H1 (cell line): ENCODE measurements at regions not wholly inside any gene's neighbourhood (a gene's known extent, or its start where the extent isn't known, plus 50 kb on each side); places are given as distances from the start of the nearest gene placed in this dataset.

Source experiments
- CTCF ChIA-PET: fragments of 300-600 bp; sonication (Branson Sonifier 250); formaldehyde crosslinking; loops from one replicate; lab custom pipeline; 2021; ENCODE audit not compliant: partially characterized antibody; lab: Charles Lee
- POLR2A ChIA-PET: fragments of 300-600 bp; sonication (Branson Sonifier 250); formaldehyde crosslinking; loops from one replicate; lab custom pipeline; 2021; ENCODE audit warnings: inconsistent platforms; ENCODE audit not compliant: partially characterized antibody; lab: Charles Lee
- DNase-seq, 2 experiments: peaks; one replicate each; pipeline versions ENCODE4 v3.0.0 to v3.0.0-alpha.2; 2010 to 2022; ENCODE audit warnings: low spot score in 2 of 2, low read depth in 1 of 2, mixed read lengths in 1 of 2
- FAIRE-seq: peaks from 2 replicates; lab custom pipeline; 2011; peaks lifted over from hg19 to GRCh38; lab: Jason Lieb, UNC
- H2AFZ ChIP-seq: 2 replicates; pipeline ENCODE4 v1.8.1; 2012; ENCODE audit warnings: low read length, inconsistent platforms
- H2AK5ac ChIP-seq: 2 replicates; pipeline ENCODE4 v1.6.1; 2013; ENCODE audit warnings: low read depth, low read length
- H2BK120ac ChIP-seq: replicated peaks from 2 replicates; pipeline ENCODE3; 2013; ENCODE audit warnings: low read depth, low read length, inconsistent platforms
- H2BK12ac ChIP-seq: 2 replicates; pipeline ENCODE4 v1.6.1; 2013; ENCODE audit warnings: low read depth, low read length
- H2BK15ac ChIP-seq: 2 replicates; pipeline ENCODE4 v1.6.1; 2013; ENCODE audit warnings: low read length
- H2BK20ac ChIP-seq: 2 replicates; pipeline ENCODE4 v1.6.1; 2013; ENCODE audit warnings: low read length
- H2BK5ac ChIP-seq: 2 replicates; pipeline ENCODE4 v1.6.1; 2013; ENCODE audit warnings: low read depth, low read length
- H3K14ac ChIP-seq: 2 replicates; pipeline ENCODE4 v1.6.1; 2013; ENCODE audit warnings: inconsistent platforms; ENCODE audit not compliant: insufficient read length
- H3K18ac ChIP-seq: 2 replicates; pipeline ENCODE4 v1.6.1; 2013; ENCODE audit warnings: low read length; ENCODE audit errors: extremely low read depth
- H3K23ac ChIP-seq: 2 replicates; pipeline ENCODE4 v1.6.1; 2013; ENCODE audit warnings: inconsistent platforms; ENCODE audit not compliant: insufficient read length
- H3K23me2 ChIP-seq: 2 replicates; pipeline ENCODE4 v1.6.1; 2013; ENCODE audit warnings: low read depth, low read length
- H3K27ac ChIP-seq: 2 replicates; pipeline ENCODE4 v1.6.1; 2011; ENCODE audit warnings: low read depth, low read length, inconsistent platforms
- H3K27me3 ChIP-seq, 4 experiments: replicated peaks in 1 of 4; 1 replicate in 1 of 4; 2 replicates in 3 of 4; pipeline versions ENCODE4 v1.6.1 to v1.8.1; 2011 to 2013; ENCODE audit warnings: low read length in 3 of 4, mild to moderate bottlenecking in 3 of 4, inconsistent platforms in 2 of 4, mixed read lengths in 2 of 4, moderate library complexity in 1 of 4; ENCODE audit not compliant: control insufficient read depth in 3 of 4, insufficient read depth in 3 of 4; ENCODE audit errors: extremely low read depth in 1 of 4
- H3K36me3 ChIP-seq, 4 experiments: 2 replicates each; pipeline versions ENCODE4 v1.6.1 to v1.8.1; 2011 to 2013; ENCODE audit warnings: mild to moderate bottlenecking in 4 of 4, low read length in 3 of 4, moderate library complexity in 2 of 4, control low read depth in 1 of 4, inconsistent platforms in 1 of 4; ENCODE audit not compliant: insufficient read depth in 4 of 4, control insufficient read depth in 2 of 4
- H3K4ac ChIP-seq: replicated peaks from 2 replicates; pipeline ENCODE3; 2013; ENCODE audit warnings: low read length, low read depth, mixed read lengths, inconsistent platforms; ENCODE audit not compliant: insufficient read length
- H3K4me1 ChIP-seq, 4 experiments: replicated peaks in 1 of 4; 1 replicate in 1 of 4; 2 replicates in 3 of 4; pipeline versions ENCODE4 v1.6.1 to v1.8.1; 2011 to 2013; ENCODE audit warnings: low read length in 3 of 4, inconsistent platforms in 2 of 4, mixed read lengths in 1 of 4; ENCODE audit not compliant: insufficient read depth in 4 of 4, control insufficient read depth in 3 of 4
- H3K4me2 ChIP-seq, 2 experiments: 2 replicates each; pipeline versions ENCODE4 v1.6.1 to v1.8.1; 2011 to 2013; ENCODE audit warnings: low read depth in 2 of 2, low read length in 2 of 2, control low read depth in 1 of 2, inconsistent platforms in 1 of 2, mild to moderate bottlenecking in 1 of 2; ENCODE audit not compliant: insufficient read depth in 1 of 2
- H3K4me3 ChIP-seq, 4 experiments: fragments of 200-600, 300-600 bp in 1 of 4; sonication (generic), shearing (Covaris generic), sonication (Bioruptor Twin) in 1 of 4; 2 replicates each; pipeline versions ENCODE4 v1.5.1 to v1.8.1; 2011 to 2016; ENCODE audit warnings: low read length in 4 of 4, low read depth in 3 of 4, control low read depth in 2 of 4, inconsistent platforms in 2 of 4, mild to moderate bottlenecking in 2 of 4, mixed read lengths in 1 of 4, moderate library complexity in 1 of 4; ENCODE audit not compliant: insufficient read depth in 2 of 4; ENCODE audit errors: extremely low read depth in 1 of 4
- H3K56ac ChIP-seq: replicated peaks from 2 replicates; pipeline ENCODE3; 2013; ENCODE audit warnings: low read depth, mild to moderate bottlenecking, mixed read lengths, low read length, inconsistent platforms; ENCODE audit not compliant: insufficient read length
- H3K79me1 ChIP-seq: 2 replicates; pipeline ENCODE4 v1.6.1; 2013; ENCODE audit warnings: low read depth, low read length, control low read depth
- H3K79me2 ChIP-seq, 2 experiments: 2 replicates each; pipeline versions ENCODE4 v1.6.1 to v1.8.1; 2012 to 2013; ENCODE audit warnings: low read length in 2 of 2, mild to moderate bottlenecking in 2 of 2, inconsistent platforms in 1 of 2; ENCODE audit not compliant: insufficient read depth in 2 of 2, control insufficient read depth in 1 of 2
- H3K9ac ChIP-seq, 4 experiments: replicated peaks in 1 of 4; 1 replicate in 1 of 4; 2 replicates in 3 of 4; pipeline versions ENCODE4 v1.6.1 to v1.8.1; 2011 to 2013; ENCODE audit warnings: low read depth in 3 of 4, low read length in 3 of 4, control low read depth in 2 of 4, mild to moderate bottlenecking in 2 of 4, moderate library complexity in 2 of 4, inconsistent platforms in 1 of 4; ENCODE audit errors: extremely low read depth in 1 of 4
- H3K9me3 ChIP-seq, 2 experiments: 2 replicates each; pipeline versions ENCODE4 v1.6.1 to v1.8.1; 2012 to 2013; ENCODE audit warnings: mild to moderate bottlenecking in 2 of 2, moderate library complexity in 2 of 2, control low read depth in 1 of 2, inconsistent platforms in 1 of 2, low read depth in 1 of 2, low read length in 1 of 2, mixed read lengths in 1 of 2; ENCODE audit not compliant: insufficient read depth in 2 of 2
- H4K20me1 ChIP-seq, 2 experiments: replicated peaks in 1 of 2; 2 replicates each; pipeline versions ENCODE3 to v1.8.1; 2011 to 2013; ENCODE audit warnings: inconsistent platforms in 2 of 2, low read length in 2 of 2, mild to moderate bottlenecking in 1 of 2; ENCODE audit not compliant: insufficient read depth in 2 of 2, control insufficient read depth in 1 of 2
- H4K5ac ChIP-seq: 2 replicates; pipeline ENCODE4 v1.6.1; 2013; ENCODE audit warnings: low read length, low read depth, mixed read lengths, inconsistent platforms; ENCODE audit not compliant: insufficient read length
- H4K8ac ChIP-seq: 2 replicates; pipeline ENCODE4 v1.8.0; 2013; ENCODE audit warnings: mild to moderate bottlenecking, moderate library complexity, low read length, inconsistent platforms; ENCODE audit not compliant: insufficient read depth; ENCODE audit errors: extremely low read depth
- H4K91ac ChIP-seq: replicated peaks from 2 replicates; pipeline ENCODE3; 2013; ENCODE audit warnings: low read length, mixed read lengths, inconsistent platforms; ENCODE audit not compliant: insufficient read length
- ASH2L ChIP-seq: fragments of 200-600, 300-600 bp; sonication (generic); IDR thresholded peaks from one replicate; pipeline ENCODE4 v1.7.1; 2017; ENCODE audit warnings: low read length
- BRCA1 ChIP-seq: IDR thresholded peaks from 2 replicates; pipeline ENCODE4 v1.6.1; 2012; ENCODE audit warnings: low read depth, low read length, improper control_type of control experiment
- CBX5 ChIP-seq: fragments of 300-800, 300-1000 bp; sonication (generic); IDR thresholded peaks from 2 replicates; pipeline ENCODE4 v1.7.1; 2016; ENCODE audit warnings: antibody characterized with exemption, low read length, low read depth
- CHD1 ChIP-seq: IDR thresholded peaks from 2 replicates; pipeline ENCODE4 v1.6.1; 2012; ENCODE audit warnings: low read depth, low read length, improper control_type of control experiment
- CHD2 ChIP-seq: IDR thresholded peaks from 2 replicates; pipeline ENCODE4 v1.6.1; 2012; ENCODE audit warnings: low read length, improper control_type of control experiment
- GABPA ChIP-seq: IDR thresholded peaks from 2 replicates; pipeline ENCODE4 v1.6.1; 2011; ENCODE audit warnings: mild to moderate bottlenecking, low read length, moderate library complexity, borderline replicate concordance; ENCODE audit not compliant: insufficient read depth
- GTF2F1 ChIP-seq: IDR thresholded peaks from 2 replicates; pipeline ENCODE4 v1.6.1; 2012; ENCODE audit warnings: low read depth, low read length, improper control_type of control experiment, borderline replicate concordance
- KDM1A ChIP-seq: fragments of 200-600, 300-600 bp; sonication (generic); IDR thresholded peaks from 2 replicates; pipeline ENCODE4 v1.7.1; 2016; ENCODE audit warnings: mild to moderate bottlenecking, low read length, borderline replicate concordance
- KDM4A ChIP-seq: IDR thresholded peaks from one replicate; pipeline ENCODE4 v1.7.1; 2012; ENCODE audit warnings: low read depth, mild to moderate bottlenecking, moderate library complexity, low read length, inconsistent platforms; ENCODE audit not compliant: severe bottlenecking
- RNF2 ChIP-seq: fragments of 200-900, 300-1000 bp; sonication (generic); IDR thresholded peaks from 2 replicates; pipeline ENCODE4 v1.7.1; 2016; ENCODE audit warnings: borderline replicate concordance, low read depth, mild to moderate bottlenecking, antibody characterized with exemption, low read length; ENCODE audit not compliant: poor library complexity, severe bottlenecking; ENCODE audit errors: missing control alignments
- TAF7 ChIP-seq: optimal IDR thresholded peaks from 2 replicates; pipeline ENCODE3; 2011; ENCODE audit warnings: low read depth, mild to moderate bottlenecking, inconsistent platforms, low read length, moderate library complexity, borderline replicate concordance
- USF2 ChIP-seq: IDR thresholded peaks from 2 replicates; pipeline ENCODE4 v1.6.1; 2011; ENCODE audit warnings: low read length, improper control_type of control experiment
- WGBS, 2 experiments: shearing (Covaris generic) in 1 of 2; methylation state at CpG; one replicate each; pipeline versions ENCODE4 v1.1.6 to v1.1.7; 2013 to 2015; ENCODE audit warnings: low lambda C conversion rate in 2 of 2, mixed read lengths in 2 of 2, inconsistent platforms in 1 of 2, low coverage in 1 of 2, missing lambda C conversion rate in 1 of 2; ENCODE audit not compliant: insufficient replicate concordance in 2 of 2, insufficient coverage in 1 of 2, insufficient read length in 1 of 2; ENCODE audit errors: extremely low coverage in 1 of 2, missing lambda C conversion rate in 1 of 2; 5-methylcytosine and 5-hydroxymethylcytosine counted together

- no peaks in the 10 kb centered on the region for H3K79me1 ChIP-seq
- no peak overlapping the region for H3K14ac ChIP-seq
- peaks cover 0 to under 1% (median 0%) of the 10 kb centered on the region in 4 experiments; a peak in 2 of 7 replicates for H3K4me1 ChIP-seq
- no peak overlapping the region for H4K91ac ChIP-seq
- 0 out of 8 replicates have a peak, but pooled peaks cover 0 to 3% (median 0%) of the 10 kb centered on the region in 4 experiments for H3K36me3 ChIP-seq
- FAIRE-seq: no peak
- H2BK12ac ChIP-seq: no peak overlapping the region
- CTCF ChIA-PET: no interaction called here
- WGBS, 2 experiments: 85% methylated on average over 8 of the region's 8 CpGs; no CpG with 5 or more reads in 1 of the 2 experiments
- H2AK5ac ChIP-seq: no peak overlapping the region
- peaks cover 0 to 3% of the 10 kb centered on the region in 2 experiments; a peak in 1 of 4 replicates for H3K9me3 ChIP-seq
- H3K23me2 ChIP-seq: no peaks in the 10 kb centered on the region; the same call in 1 of the 2 replicates
- H2BK15ac ChIP-seq: no peak overlapping the region
- no peak overlapping the region for H3K27ac ChIP-seq
- H3K4ac ChIP-seq: no peak overlapping the region
- H4K20me1 ChIP-seq: no peaks in the 10 kb centered on the region
- no peak overlapping the region for H3K23ac ChIP-seq
- no peaks in the 10 kb centered on the region for H3K79me2 ChIP-seq
- no peak overlapping the region for H2BK120ac ChIP-seq
- no peak overlapping the region for H4K8ac ChIP-seq
- no peak overlapping the region for H3K18ac ChIP-seq
- POLR2A ChIA-PET: no interaction called here
- H3K4me3 ChIP-seq: no peak overlapping the region
- no peak overlapping the region for H2AFZ ChIP-seq
- DNase-seq: no peak
- no peak overlapping the region for H3K56ac ChIP-seq
- H3K27me3 ChIP-seq: no peaks in the 10 kb centered on the region
- H4K5ac ChIP-seq: no peak overlapping the region
- no peak overlapping the region for H2BK20ac ChIP-seq
- H3K4me2 ChIP-seq: no peak overlapping the region
- H3K9ac ChIP-seq: no peak overlapping the region
- no peak overlapping the region for H2BK5ac ChIP-seq
- TF ChIP-seq RNF2: no peak
- TF ChIP-seq USF2: no peak
- TF ChIP-seq ASH2L: no peak
- no peak for TF ChIP-seq GTF2F1
- TF ChIP-seq KDM4A: no peak
- TF ChIP-seq TAF7: no peak
- no peak for TF ChIP-seq CBX5
- TF ChIP-seq KDM1A: no peak
- no peak for TF ChIP-seq BRCA1
- TF ChIP-seq CHD2: no peak
- no peak for TF ChIP-seq GABPA
- TF ChIP-seq CHD1: no peak
Observed at GRCh38 chr2:5254791-5255332, 437.3 kb upstream of the SOX11 start.
